Fibroblast of skin of left quadriceps (primary cell): ENCODE measurements at regions not wholly inside any gene's neighbourhood (a gene's known extent, or its start where the extent isn't known, plus 50 kb on each side); places are given as distances from the start of the nearest gene placed in this dataset.
"Not testable (repeated sequence)": the region's sequence is repeated elsewhere in the genome, so short reads cannot be mapped to it uniquely, and the experiment has no call there.

Experiments used
- DNase-seq, 2 experiments: peaks; one replicate each; pipeline ENCODE4 v3.0.0-alpha.2; 2013; ENCODE audit warnings: low read depth in 2 of 2

DNA sequence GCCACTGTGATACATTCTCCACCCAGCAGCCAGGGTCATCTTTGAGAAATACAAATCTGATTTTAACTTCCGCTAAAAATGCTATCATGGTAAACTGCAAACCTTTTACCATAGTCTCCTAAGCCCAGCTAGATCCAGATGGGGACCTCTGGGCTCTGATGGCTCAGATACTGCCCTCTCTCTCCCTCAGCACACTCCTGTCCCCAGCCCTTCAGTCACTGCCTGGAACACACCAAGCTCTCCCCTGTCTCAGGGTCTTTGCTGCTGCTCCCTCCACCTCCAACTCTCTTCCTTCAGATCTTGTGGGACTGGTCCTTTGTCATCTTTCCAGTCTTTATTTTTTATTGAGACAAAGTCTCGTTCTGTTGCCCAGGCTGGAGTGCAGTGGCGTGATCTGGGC is 65.1 kb downstream of the SPRY4 start:
- no peak for DNase-seq

DNA sequence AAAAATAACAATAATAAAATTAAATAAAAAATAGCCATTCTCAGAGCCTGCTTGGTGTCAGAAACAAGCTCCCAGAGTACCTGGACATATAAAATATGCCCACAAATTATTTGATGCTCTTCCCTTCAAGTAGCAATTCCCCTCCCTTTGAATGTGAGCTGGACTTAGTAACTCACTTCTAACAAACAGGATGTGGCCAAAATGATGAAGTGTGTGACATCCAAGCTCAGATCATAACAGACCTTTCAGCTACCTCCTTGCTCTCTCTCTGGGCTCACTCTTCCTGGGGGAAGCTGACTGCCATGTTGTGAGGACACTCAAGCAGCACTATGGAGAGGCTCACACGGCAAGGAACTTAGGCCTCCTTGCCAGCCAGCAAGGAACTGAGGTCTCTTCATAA is 69.0 kb downstream of the SPRY4 start:
- no peak for DNase-seq

DNA sequence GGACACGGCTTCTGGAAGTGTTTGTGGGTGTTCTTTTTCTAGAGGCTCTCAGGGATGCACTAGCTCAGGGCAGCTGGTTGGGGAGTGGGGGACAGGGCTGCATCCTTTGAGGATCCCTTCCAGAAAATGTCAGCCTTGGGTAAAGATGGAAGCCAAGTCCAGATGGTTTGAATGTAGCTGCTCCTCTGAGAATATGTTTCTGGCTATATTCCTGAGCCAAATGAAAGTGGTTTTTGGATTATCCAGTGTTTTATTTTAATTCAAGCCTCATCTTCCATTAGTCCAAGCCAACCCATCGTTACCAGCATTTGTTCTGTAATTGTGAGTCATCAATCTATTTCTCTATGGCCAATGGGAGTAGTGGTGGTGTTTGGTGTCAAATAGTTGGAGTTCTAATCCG is 70.4 kb downstream of the SPRY4 start:
- DNase-seq: no peak

GRCh38 chr5:142253938-142254337 is 70.9 kb downstream of the SPRY4 start:
- DNase-seq: no peak

DNA sequence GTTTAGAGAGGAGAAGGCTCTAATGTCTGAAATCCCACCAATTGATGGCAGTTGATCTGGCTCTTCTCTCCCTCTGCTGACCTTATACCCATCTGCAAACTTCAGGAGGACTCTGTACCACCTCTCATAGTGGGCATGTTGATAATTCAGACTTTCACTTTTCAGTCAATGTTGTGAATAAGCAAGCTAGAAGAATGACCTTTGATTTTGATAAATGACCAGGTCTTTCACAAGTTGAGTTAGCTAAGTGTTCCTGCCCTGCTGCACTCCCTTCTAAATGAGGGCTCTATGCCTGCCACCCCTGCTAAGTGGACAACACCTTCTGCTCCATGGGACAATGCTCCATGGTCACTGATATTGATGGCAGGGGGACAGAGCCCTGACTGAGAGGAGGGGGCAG is 74.7 kb downstream of the SPRY4 start:
- no peak for DNase-seq

- peak; percentile 90 to 92 for DNase-seq
These were observed 75.9 kb downstream of the SPRY4 start for GRCh38 chr5:142248853-142249462.

DNA sequence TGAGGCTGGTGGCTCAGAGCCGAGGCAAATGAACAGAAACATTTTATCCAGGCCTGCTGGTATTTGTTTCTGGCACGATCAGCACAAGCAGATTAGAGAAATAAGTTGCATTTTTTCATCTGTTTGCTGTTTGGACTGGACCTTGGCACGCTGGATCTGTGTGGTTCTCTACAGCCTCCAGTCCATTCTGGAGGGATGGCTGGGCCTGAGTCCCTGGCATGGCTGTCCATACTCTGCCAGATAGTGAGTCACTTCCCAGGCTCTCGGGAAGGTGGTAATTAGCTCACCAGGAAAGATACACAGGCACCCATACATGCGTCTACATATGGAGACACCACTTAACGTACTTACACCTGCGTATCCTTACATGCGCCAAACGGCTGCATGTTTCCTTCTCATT is 78.6 kb downstream of the SPRY4 start:
- DNase-seq: no peak

- DNase-seq: no peak
These were observed 79.0 kb downstream of the SPRY4 start for GRCh38 chr5:142245786-142246185.

DNA sequence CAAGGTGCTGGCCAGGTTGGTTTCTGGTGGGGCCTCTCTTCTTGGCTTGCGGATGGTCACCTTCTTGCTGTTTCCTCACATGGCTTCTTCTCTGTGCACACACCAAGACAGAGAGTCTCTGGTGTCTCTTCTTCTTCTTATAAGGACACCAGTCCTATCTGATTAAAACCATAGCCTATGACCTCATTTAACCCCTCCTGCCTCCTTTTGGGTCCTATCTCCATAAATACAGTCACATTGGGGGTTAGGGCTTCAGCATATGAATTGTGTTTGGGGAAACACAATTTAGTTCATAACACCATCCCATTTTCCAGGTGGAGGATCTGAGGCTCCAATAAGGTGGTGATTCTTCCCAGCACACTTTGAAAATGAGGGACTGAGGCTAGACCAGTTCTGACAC is 80.4 kb downstream of the SPRY4 start:
- no peak for DNase-seq

DNA sequence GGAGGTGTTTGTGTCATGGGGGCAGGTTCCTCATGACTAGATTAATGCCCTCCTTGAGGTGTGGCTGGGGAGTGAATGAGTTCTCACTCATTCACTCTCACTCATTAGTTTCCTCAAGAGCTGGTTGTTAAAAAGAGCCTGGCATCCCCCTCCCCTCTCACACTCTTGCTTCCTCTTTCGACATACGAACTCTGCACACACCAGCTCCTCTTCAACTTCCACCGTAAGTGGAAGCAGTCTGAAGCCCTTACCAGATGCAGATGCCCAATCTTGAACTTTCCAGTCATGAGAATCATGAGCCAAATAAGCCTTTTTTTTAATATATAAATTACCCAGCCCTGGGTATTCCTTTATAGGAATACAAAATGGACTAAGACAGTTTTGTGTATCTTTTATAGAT is 82.5 kb downstream of the SPRY4 start:
- DNase-seq: no peak

GRCh38 chr5:142239394-142240159 is 85.2 kb downstream of the SPRY4 start:
- no peak for DNase-seq

GRCh38 chr5:142237707-142238106 is 87.1 kb downstream of the SPRY4 start:
- DNase-seq: no peak

- DNase-seq: not testable (repeated sequence)
These were observed 88.0 kb downstream of the SPRY4 start for GRCh38 chr5:142236673-142237290.

- DNase-seq: no peak
These were observed 88.8 kb downstream of the SPRY4 start for GRCh38 chr5:142235870-142236672.

GRCh38 chr5:142235050-142235797 is 89.6 kb downstream of the SPRY4 start:
- DNase-seq: no peak

DNA sequence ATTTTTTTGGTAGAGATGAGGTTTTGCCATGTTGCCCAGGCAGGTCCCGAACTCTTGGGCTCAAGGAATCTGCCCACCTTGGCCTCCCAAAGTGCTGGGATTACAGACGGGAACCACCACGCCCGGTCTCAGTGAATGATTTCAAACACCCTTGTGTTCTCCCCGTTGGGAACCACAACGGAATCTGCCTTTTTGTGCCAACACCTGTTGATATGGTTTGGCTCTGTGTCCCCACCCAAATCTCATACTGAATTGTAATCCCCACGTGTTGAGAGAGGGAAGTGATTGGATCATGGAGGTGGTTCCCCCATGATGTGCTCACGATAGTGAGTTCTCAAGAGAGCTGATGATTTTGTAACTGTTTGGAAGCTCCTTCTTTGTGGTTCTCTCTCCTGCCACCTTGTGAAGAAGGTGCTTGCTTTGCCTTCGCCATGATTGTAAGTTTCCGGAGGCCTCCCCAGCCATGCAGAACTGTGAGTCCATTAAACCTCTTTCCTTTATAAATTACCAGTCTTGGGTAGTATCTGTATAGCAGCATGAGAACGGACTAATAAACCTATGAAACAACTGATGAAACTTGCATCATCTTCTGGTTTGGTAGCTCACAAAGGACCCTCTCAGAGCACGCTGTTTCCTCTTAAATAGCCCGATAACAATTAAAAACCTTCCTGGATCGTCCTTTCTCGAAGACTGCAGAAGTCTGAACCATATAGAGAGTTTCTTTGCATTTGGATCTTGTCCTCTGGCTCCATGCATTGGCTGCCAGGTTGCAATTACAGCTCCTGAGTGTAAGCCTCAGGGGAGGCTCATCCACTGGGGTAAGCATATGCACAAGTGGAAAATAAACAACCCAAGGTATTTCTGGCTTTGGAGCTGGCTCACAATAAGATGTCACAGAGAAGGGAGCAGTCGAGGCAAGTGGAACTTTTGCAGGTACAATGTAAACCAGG is 91.5 kb downstream of the SPRY4 start:
- DNase-seq: no peak

DNA sequence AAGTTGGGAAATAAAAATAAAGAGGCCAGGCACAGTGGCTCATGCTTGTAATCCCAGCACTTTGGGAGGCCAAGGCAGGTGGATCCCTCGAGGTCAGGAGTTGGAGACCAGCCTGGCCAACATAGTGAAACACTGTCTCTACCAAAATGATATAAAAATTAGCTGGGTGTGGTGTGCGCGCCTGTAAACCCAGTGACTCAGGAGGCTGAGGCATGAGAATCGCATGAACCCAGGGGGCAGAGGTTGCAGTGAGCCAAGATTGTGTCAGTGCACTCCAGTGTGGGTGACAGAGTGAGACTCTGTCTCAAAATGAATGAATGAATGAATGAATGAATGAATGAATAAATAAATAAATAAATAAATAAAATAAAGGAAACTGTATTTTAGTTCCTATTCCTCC is 93.9 kb downstream of the SPRY4 start:
- not testable (repeated sequence) for DNase-seq

DNA sequence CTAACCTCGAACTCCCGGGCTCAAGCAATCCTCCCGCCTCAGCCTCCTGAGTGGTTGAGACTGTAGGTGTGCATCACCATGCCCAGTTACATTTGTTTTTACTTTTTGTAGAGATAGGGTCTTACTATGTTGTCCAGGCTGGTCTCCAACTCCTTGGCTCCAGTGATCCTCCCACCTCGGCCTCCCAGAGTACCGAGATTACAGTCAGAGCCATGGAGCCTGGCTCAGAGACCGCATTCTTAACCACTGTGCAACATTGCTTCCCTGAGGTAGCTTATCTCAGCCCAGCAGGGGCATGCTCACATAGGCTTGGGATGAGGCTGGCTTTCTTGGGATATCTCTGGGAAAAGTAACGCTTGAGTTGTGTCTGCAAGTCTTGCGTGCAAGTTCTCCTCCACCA is 99.7 kb downstream of the SPRY4 start:
- no peak for DNase-seq

- no peak for DNase-seq
These were observed 101.8 kb downstream of the SPRY4 start for GRCh38 chr5:142222866-142223558.
